ENCODE measurements at regions not wholly inside any gene's neighbourhood (a gene's known extent, or its start where the extent isn't known, plus 50 kb on each side); places are given as distances from the start of the nearest gene placed in this dataset.

GRCh38 chr3:72050048-72050632 lies 265.2 kb upstream of the PROK2 start:
- no peak for DNase-seq (ENCODE audit: low spot score)
- Histone ChIP-seq H3K27me3 (no peaks in the 10 kb centered on the region), H3K9me3 (no peaks in the 10 kb centered on the region), H3K36me3 (no peaks in the 10 kb centered on the region), H3K4me3 (no peak overlapping the region), H3K4me1 (no peaks in the 10 kb centered on the region), H3K27ac (no peak overlapping the region)
- TF ChIP-seq CTCF (IDR thresholded peaks at IDR 0.05) = no peak

- Histone ChIP-seq H3K9me3 (no peaks in the 10 kb centered on the region), H3K4me1 (no peaks in the 10 kb centered on the region), H3K36me3 (no peaks in the 10 kb centered on the region), H3K27ac (no peak overlapping the region), H3K4me3 (no peak overlapping the region), H3K27me3 (no peaks in the 10 kb centered on the region)
- no peak for TF ChIP-seq CTCF (IDR thresholded peaks at IDR 0.05)
- no peak for DNase-seq (ENCODE audit: low spot score)
These were observed 264.4 kb upstream of the PROK2 start for GRCh38 chr3:72049300-72049699.

GRCh38 chr3:72048873-72049272 lies 263.9 kb upstream of the PROK2 start:
- H3K4me1 ChIP-seq = no peaks in the 10 kb centered on the region
- no peaks in the 10 kb centered on the region for H3K36me3 ChIP-seq
- DNase-seq (ENCODE audit: low spot score) = no peak
- TF ChIP-seq CTCF (IDR thresholded peaks at IDR 0.05) = no peak
- no peak overlapping the region for H3K4me3 ChIP-seq
- no peaks in the 10 kb centered on the region for H3K27me3 ChIP-seq
- H3K9me3 ChIP-seq = no peaks in the 10 kb centered on the region
- no peak overlapping the region for H3K27ac ChIP-seq

GRCh38 chr3:72047221-72047871 lies 262.4 kb upstream of the PROK2 start:
- H3K4me3 ChIP-seq = no peak overlapping the region
- DNase-seq (ENCODE audit: low spot score) = no peak
- no peak overlapping the region for H3K27ac ChIP-seq
- H3K4me1 ChIP-seq = no peaks in the 10 kb centered on the region
- no peaks in the 10 kb centered on the region for H3K27me3 ChIP-seq
- H3K36me3 ChIP-seq = no peaks in the 10 kb centered on the region
- no peak for TF ChIP-seq CTCF (IDR thresholded peaks at IDR 0.05)
- H3K9me3 ChIP-seq = no peaks in the 10 kb centered on the region

GRCh38 chr3:72044231-72044855 lies 259.4 kb upstream of the PROK2 start:
- DNase-seq (ENCODE audit: low spot score) = no peak
- H3K4me1 ChIP-seq = no peaks in the 10 kb centered on the region
- H3K27ac ChIP-seq = no peak overlapping the region
- no peak overlapping the region for H3K4me3 ChIP-seq
- H3K9me3 ChIP-seq = no peaks in the 10 kb centered on the region
- TF ChIP-seq CTCF (IDR thresholded peaks at IDR 0.05) = no peak
- no peaks in the 10 kb centered on the region for H3K27me3 ChIP-seq
- H3K36me3 ChIP-seq = no peaks in the 10 kb centered on the region

Data from right atrium auricular region (tissue), 2 donors.